ENCODE measurements at regions not wholly inside any gene's neighbourhood (a gene's known extent, or its start where the extent isn't known, plus 50 kb on each side); places are given as distances from the start of the nearest gene placed in this dataset.
"Not testable (repeated sequence)": the region's sequence is repeated elsewhere in the genome, so short reads cannot be mapped to it uniquely, and the experiment has no call there.

- not testable (repeated sequence) for DNase-seq (ENCODE audit: low spot score)
Observed at GRCh38 chr4:121616449-121616848, 80.3 kb downstream of the ANXA5 start.

DNA sequence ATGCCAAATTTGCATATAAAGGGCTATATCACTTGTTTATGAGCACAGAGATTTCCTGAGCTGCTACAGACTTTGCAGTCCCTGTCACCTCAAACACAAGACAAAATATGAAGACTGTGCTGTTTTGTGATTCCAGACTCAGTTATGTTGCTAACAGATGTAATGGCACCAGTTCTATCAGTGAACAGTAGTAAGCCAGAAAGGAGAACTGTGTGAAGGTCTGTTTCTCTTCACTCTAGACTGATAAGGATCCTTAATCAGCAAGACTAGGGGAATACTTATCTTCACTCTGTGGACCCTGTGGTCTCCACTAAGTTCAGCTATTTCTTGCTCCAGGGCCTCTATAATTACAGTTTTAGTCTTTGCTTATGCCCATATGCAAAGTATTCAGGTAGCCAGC is 82.7 kb downstream of the ANXA5 start:
- no peak for DNase-seq (ENCODE audit: low spot score)

DNA sequence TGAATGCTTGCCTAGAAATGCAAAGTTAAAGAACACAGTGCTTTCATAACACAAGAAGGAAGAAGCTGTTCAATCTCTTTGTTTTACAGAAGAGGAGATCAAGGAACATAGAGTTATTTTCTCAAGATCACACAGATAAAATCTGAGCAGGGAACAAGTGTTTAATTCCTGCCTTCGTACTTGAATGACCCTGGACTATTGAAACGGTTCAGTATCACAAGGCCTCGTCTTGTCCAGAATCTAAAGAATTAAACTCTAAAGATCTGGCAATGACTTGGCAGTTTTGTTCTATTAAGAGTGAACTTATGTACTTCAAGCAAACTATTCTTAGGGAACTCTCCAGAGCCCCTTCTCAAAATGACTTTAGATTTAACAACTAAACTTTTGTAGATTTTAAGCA is 97.7 kb downstream of the ANXA5 start:
- no peak for DNase-seq (ENCODE audit: low spot score)

DNA sequence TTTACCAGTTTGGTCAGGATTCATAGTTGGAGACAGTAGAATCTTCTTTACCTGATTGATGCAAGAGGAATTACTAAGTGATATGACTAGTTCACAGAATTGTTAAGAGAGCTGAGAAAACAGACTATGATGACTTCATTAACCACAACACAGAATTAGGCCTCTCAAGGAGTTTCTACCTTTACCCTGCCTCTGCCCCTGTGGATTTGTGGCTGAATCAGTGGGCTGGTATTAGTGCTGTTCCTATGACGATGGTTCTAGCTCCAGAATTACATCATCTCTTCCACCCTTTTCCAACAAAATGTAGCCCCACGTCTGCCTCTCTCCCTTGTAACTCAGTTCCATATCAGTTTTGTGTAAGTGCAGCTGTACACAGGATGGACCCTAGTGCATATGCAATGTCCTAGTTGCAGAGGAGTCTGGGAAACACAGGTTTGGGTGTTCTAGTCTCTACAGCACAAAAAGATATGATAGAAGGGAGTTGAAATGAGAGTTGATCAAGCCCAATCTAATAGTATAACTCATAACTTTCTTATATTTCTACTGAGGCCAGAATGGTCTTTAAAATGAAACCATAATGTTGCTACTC is 99.3 kb downstream of the ANXA5 start:
- no peak for DNase-seq (ENCODE audit: low spot score)

DNA sequence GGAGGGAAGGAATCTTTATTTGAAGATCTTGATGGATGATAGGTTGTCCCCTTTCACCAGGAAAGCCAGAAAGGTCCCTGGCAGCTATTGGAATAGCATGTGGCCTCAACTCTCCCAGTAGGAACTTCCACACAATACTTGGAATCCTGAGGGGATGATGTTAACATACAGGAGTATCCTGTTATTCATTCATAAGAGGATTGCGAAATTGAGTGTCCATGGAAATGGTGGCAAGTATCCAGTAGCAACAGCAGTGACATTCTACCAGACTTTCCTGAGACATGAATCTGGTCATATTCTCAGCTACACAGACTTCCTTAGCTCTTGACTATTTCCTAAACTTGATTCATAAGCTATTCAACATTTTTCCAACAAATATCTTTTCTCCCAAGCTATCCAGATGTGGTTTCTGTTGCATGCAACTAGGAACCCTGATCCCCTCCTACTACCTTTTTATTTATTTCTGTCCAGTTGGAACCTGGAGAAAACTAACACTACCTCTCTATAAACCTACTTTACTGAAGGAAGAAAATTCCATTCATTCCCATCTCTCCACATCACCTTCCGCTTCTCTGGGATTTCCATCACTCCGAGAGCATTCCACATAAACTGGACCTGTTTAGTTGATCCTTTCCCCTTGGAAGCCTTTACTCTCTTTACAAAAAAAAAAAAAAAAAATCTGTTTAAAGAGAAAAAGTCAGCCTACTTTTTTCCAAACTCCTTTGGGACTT is 101.8 kb downstream of the ANXA5 start:
- DNase-seq (ENCODE audit: low spot score): no peak

DNA sequence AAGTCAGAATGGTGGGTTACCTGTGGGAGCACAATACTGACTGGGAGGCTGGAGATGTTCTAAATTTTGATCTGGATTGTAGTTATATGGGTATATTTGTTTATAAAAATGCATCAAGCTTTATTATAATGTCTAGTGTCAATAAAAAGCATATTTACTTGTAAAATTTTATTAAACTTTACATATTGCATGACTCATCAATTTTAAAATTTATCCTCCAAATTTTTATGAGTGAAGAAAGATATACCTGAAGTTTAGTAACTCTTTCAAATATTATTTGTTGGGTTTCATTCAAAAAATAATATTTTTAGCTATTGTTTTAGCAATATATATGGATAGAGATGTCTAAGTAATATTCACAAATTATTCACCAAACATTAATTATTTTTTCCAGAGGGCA is 103.0 kb downstream of the ANXA5 start:
- DNase-seq (ENCODE audit: low spot score): no peak

DNA sequence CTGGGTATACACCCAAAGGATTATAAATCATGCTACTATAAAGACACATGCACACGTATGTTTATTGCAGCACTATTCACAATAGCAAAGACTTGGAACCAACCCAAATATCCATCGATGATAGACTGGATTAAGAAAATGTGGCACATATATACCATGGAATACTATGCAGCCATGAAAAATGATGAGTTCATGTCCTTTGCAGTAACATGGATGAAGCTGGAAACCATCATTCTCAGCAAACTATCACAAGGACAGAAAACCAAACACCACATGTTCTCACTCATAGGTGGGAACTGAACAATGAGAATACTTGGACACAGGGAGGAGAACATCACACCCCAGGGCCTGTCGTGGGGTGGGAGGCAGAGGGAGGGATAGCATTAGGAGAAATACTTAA is 104.5 kb downstream of the ANXA5 start:
- DNase-seq (ENCODE audit: low spot score): not testable (repeated sequence)

- DNase-seq (ENCODE audit: low spot score): no peak
Observed at GRCh38 chr4:121584836-121585235, 111.9 kb downstream of the ANXA5 start.

GRCh38 chr4:121583396-121583795 is 113.4 kb downstream of the ANXA5 start:
- DNase-seq (ENCODE audit: low spot score): no peak

- DNase-seq (ENCODE audit: low spot score): no peak
Observed at GRCh38 chr4:121582296-121582695, 114.5 kb downstream of the ANXA5 start.

GRCh38 chr4:121575392-121575791 is 121.4 kb downstream of the ANXA5 start:
- not testable (repeated sequence) for DNase-seq (ENCODE audit: low spot score)

DNA sequence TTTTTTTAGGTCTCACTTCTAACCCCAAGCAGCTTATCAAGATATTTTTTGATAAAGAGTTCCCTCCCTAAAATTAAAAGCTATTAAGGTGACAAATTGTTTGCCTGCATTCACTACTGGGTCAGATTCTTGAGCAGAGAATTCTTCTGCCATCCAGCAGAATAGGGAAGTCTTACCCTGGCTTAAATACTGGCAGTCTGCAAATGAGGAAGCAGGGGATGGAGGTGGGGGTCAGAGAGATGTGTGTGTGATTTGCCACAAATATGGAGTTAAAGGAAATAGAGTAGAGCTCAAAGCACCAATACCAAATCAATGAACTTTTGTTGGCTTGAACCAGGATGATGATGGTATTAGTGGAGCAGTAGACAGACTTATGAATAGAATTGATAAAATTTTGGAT is 122.2 kb downstream of the ANXA5 start:
- DNase-seq (ENCODE audit: low spot score): no peak

DNA sequence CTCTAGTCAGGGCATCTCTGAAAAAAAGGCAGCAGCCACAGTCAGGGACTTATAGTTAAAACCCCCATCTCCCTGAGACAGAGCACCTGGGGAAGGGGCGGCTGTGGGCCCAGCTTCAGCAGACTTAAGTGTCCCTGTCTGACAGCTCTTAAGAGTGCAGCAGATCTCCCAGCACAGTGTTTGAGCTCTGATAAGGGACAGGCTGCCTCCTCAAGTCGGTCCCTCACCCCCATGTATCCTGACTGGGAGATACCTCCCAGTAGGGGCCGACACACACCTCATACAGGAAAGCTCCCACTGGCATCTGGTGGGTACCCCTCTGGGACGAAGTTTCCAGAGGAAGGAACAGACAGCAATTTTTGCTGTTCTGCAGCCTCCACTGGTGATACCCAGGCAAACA is 129.0 kb downstream of the ANXA5 start:
- DNase-seq (ENCODE audit: low spot score): no peak

- no peak for DNase-seq (ENCODE audit: low spot score)
Observed at GRCh38 chr4:121564840-121565375, 131.9 kb downstream of the ANXA5 start.

DNA sequence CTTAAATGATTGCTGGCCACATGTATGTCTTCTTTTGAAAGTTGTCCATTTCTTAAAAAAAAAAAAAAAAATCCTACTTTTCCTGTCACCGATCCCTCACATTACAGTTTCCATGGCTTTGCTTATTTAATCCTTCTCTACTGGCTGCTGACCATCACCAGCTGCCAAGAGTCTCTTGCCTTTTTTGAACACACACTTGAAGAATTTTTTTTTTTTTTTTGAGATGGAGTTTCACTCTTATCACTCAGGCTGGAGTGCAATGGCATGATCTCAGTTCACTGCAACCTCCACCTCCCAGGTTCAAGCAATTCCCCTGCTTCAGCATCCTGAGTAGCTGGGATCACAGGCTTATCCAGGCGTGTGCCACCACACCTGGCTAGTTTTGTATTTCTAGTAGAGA is 134.0 kb downstream of the ANXA5 start:
- no peak for DNase-seq (ENCODE audit: low spot score)

DNA sequence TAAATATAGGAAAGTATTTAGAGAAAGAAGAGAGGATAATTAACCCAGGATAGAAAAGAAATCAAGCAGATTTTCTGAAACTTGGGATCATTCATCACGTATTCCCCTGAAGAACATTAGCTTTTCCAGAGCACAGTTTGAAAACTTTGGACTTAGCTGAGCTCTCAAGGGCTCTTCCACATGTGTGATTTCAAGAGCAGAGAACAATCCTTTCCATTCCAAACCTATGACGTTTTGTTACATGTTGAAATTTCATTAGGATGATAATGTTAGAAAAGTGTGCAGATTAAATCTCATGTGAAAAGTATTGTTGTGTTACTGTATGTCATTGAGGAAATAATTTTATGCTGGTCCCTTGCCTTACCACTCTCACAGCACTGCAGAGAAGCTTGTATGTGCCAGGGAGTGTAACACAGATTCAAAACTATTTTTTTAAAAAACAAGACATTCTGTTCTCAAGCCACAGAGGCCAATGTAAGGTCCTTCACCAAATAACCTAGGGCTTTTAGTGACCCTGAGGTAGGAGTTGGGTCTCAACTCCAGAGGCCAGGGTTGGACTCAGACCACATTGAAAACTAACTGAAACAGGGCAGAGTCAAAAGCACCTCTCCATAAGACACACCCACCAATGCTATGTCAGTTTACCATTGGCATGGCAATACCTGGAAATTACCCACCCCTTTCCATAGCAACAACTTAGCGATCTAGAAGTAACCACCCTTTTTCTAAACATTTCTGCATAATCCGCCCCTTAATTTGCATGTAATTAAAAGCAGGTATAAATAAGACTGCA is 141.3 kb downstream of the ANXA5 start:
- no peak for DNase-seq (ENCODE audit: low spot score)

GRCh38 chr4:121554382-121554781 is 142.4 kb downstream of the ANXA5 start:
- DNase-seq (ENCODE audit: low spot score): no peak

DNA sequence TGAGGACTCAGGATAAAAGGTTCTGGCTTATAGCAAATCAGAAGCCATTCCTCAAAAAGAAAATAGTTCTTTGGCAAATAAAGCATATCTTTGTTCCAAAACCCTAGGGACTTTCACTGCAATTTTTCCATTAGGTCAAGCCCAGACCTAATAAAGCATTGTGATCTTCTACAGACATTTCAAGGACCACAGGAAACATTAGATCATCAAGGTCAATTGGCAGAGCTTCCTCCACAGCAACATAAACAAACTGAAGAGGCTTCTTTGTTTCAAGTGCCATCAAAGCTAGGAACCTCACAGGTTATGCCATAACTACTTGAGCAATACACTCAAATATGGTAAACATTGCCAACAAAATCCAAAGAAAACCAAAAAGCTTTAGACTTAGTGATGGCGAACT is 144.9 kb downstream of the ANXA5 start:
- DNase-seq (ENCODE audit: low spot score): no peak

GRCh38 chr4:121551271-121551670 is 145.5 kb downstream of the ANXA5 start:
- DNase-seq (ENCODE audit: low spot score): no peak

DNA sequence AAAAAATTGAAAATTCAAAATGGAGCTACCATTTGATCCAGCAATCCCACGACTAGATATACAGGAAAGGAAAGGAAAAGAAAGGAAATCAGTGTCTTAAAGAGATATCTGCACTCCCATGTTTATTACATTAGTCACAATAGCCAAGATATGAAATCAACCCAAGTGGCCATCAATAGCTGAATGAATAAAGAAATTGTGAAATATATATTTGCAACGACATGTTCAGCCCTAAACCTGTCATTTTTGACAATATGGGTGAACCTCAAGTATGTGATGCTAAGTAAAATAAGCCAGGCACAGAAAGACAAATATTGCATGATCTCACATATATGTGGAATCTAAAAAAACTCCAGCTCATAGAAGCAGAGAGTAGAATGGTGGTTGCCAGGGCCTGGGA is 155.1 kb downstream of the ANXA5 start:
- DNase-seq (ENCODE audit: low spot score): no peak

DNA sequence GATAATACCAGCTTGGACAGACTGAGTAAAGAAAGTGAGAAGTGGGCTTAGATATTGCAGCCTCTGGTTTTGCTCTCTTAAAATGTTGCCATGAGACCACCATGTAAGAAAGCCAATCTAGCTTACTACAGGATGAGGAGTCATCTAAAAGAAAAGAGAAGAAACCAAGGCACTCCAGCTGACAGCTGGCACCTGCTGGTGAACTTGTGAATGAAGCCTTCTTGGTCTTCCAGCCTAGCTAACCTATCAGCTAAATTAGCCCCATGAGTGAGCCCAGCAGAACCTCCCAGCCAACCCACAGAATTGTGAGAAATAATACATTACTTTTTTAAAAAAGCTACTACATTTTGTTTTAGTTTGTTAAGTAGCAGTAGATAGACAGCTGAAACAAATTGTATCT is 154.5 kb upstream of the QRFPR start:
- DNase-seq (ENCODE audit: low spot score): no peak

DNA sequence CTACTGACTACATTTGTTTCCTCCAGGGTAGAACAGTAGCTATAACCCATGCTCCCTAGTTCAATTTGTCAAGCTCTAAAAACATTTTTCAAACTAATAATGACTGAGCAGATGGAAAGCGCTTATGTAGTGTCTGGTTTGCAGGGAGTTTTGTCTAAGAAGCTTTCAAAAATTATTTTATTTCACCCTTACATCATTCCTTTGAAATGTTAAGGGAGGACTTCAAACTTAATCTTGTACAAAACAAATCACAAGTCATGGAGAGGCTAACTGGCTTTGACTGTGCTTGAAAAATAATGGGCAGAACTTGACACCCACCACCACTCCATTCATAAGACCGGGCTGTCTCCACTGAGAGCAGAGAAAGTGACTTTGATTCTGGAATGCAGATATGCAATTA is 153.4 kb upstream of the QRFPR start:
- DNase-seq (ENCODE audit: low spot score): no peak

DNA sequence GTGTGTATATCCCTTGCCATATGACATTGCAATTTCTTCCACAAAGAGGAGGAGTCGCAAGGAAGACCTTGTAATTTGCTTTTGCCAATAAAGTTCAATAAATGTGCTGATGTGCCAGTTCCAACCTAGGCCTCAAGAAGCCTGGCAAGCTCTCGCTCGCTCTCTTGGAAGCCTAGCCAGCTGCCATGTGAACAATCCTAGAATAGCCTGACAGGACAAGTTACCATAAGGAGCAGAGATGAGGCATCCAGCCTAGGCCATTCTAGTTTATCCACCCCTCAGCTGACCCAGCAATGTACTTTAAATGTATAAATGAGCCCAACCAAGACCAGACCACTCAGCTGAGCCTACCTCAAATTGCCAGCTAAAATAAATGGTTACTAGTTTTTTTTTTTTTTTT is 145.7 kb upstream of the QRFPR start:
- no peak for DNase-seq (ENCODE audit: low spot score)

Measured in HT-29 (cell line).